K562 (cell line): ENCODE measurements at regions not wholly inside any gene's neighbourhood (a gene's known extent, or its start where the extent isn't known, plus 50 kb on each side); places are given as distances from the start of the nearest gene placed in this dataset.

Experiments
- ATAC-seq: fragments of 200-7000 bp; cut with Tn5 transposase; 3 replicates; pipeline ENCODE4 v1.9.1; 2020; ENCODE audit warnings: moderate library complexity
- BruUV-seq: library from RNA; stranded (reverse); fragments of 400-500 nt; replicated peaks from 2 replicates; lab custom pipeline; 2021; lab: Mats Ljungman, UMichigan
- CTCF ChIA-PET: fragments of 300-600 bp; formaldehyde crosslinking; extraction: SDS; loops from one replicate; lab custom pipeline; 2021; ENCODE audit warnings: low intra/inter-chr PET ratio; lab: Yijun Ruan, JAX
- POLR2A ChIA-PET: fragments of 300-600, 350-650 bp; sonication (Branson Sonifier 250); formaldehyde crosslinking; extraction: SDS; loops from one replicate; lab custom pipeline; 2021; ENCODE audit warnings: antibody characterized with exemption, inconsistent platforms; lab: Yijun Ruan, JAX
- DNase-seq, 4 experiments: peaks; one replicate each; pipeline versions ENCODE4 v3.0.0 to v3.0.0-alpha.2; 2011 to 2018; ENCODE audit warnings: low spot score in 3 of 4, mixed read lengths in 3 of 4; ENCODE audit errors: extremely low read depth in 1 of 4
- FAIRE-seq: peaks from 2 replicates; lab custom pipeline; 2011; peaks lifted over from hg19 to GRCh38; lab: Jason Lieb, UNC
- H2AFZ ChIP-seq: 2 replicates; pipeline ENCODE4 v1.6.0; 2011; ENCODE audit warnings: low read depth, low read length, control low read depth, inconsistent platforms
- H3K27ac ChIP-seq: fragments of 200-600 bp; 3 replicates; pipeline ENCODE4 v1.8.0; 2011; ENCODE audit warnings: low read depth, mild to moderate bottlenecking, control low read depth, inconsistent platforms, low read length, moderate library complexity, mixed read lengths; ENCODE audit errors: extremely low read depth
- H3K27me3 ChIP-seq, 2 experiments: fragments of 300-600 bp in 1 of 2; 2 replicates in 1 of 2; 3 replicates in 1 of 2; pipeline versions ENCODE4 v1.6.0 to v1.8.0; 2011; ENCODE audit warnings: inconsistent platforms in 2 of 2, low read length in 2 of 2, mild to moderate bottlenecking in 1 of 2, mixed read lengths in 1 of 2, moderate library complexity in 1 of 2; ENCODE audit not compliant: control insufficient read depth in 2 of 2, insufficient read depth in 2 of 2
- H3K36me3 ChIP-seq: fragments of 300-600 bp; 3 replicates; pipeline ENCODE4 v1.8.0; 2011; ENCODE audit warnings: mild to moderate bottlenecking, low read length, inconsistent platforms; ENCODE audit not compliant: control insufficient read depth, insufficient read depth
- H3K4me1 ChIP-seq, 2 experiments: fragments of 200-600 bp in 1 of 2; replicated peaks in 1 of 2; 2 replicates in 1 of 2; 3 replicates in 1 of 2; pipeline versions ENCODE4 v1.5.1 to v1.8.0; 2011; ENCODE audit warnings: inconsistent platforms in 2 of 2, low read length in 2 of 2, mild to moderate bottlenecking in 1 of 2, mixed read lengths in 1 of 2, moderate library complexity in 1 of 2; ENCODE audit not compliant: control insufficient read depth in 2 of 2, insufficient read depth in 2 of 2
- H3K4me2 ChIP-seq: 2 replicates; pipeline ENCODE4 v1.6.1; 2011; ENCODE audit warnings: low read length, control low read depth, inconsistent platforms, mixed read lengths; ENCODE audit not compliant: insufficient read depth
- H3K4me3 ChIP-seq: fragments of 200-600 bp; sonication (generic), shearing (Covaris generic); 2 replicates; pipeline ENCODE4 v1.5.1; 2016; ENCODE audit warnings: control low read depth, inconsistent platforms
- H3K79me2 ChIP-seq: fragments of 200-600 bp; 3 replicates; pipeline ENCODE4 v1.8.0; 2011; ENCODE audit warnings: low read length, inconsistent platforms; ENCODE audit not compliant: control insufficient read depth, insufficient read depth
- H3K9ac ChIP-seq, 2 experiments: 2 replicates each; pipeline versions ENCODE4 v1.6.0 to v1.6.1; 2011; ENCODE audit warnings: low read depth in 2 of 2, low read length in 2 of 2, control low read depth in 1 of 2, inconsistent platforms in 1 of 2, mild to moderate bottlenecking in 1 of 2, mixed read lengths in 1 of 2; ENCODE audit not compliant: insufficient read depth in 1 of 2
- H3K9me1 ChIP-seq: one replicate; pipeline ENCODE4 v1.6.0; 2011; ENCODE audit warnings: inconsistent platforms, mild to moderate bottlenecking, low read length, moderate library complexity; ENCODE audit not compliant: control insufficient read depth, insufficient read depth
- H3K9me3 ChIP-seq: replicated peaks from 2 replicates; pipeline ENCODE4 v1.5.1; 2011; ENCODE audit warnings: low read depth, low read length, inconsistent platforms; ENCODE audit not compliant: control insufficient read depth, insufficient read depth
- H4K20me1 ChIP-seq: replicated peaks from 2 replicates; pipeline ENCODE4 v1.6.1; 2011; ENCODE audit warnings: low read length, inconsistent platforms, mixed read lengths; ENCODE audit not compliant: control insufficient read depth, insufficient read depth
- EZH2 ChIP-seq: IDR thresholded peaks from 2 replicates; pipeline ENCODE4 v1.6.1; 2012; ENCODE audit warnings: low read depth, mild to moderate bottlenecking, inconsistent platforms, low read length, borderline replicate concordance
- KAT2B ChIP-seq: IDR thresholded peaks from one replicate; pipeline ENCODE4 v1.6.1; 2012; ENCODE audit warnings: low read depth, mild to moderate bottlenecking, control low read depth, inconsistent platforms, low read length, moderate library complexity
- MAFK ChIP-seq: IDR thresholded peaks from 2 replicates; pipeline ENCODE4 v1.6.1; 2011; ENCODE audit warnings: low read length, improper control_type of control experiment
- MEF2A ChIP-seq: IDR thresholded peaks from 2 replicates; pipeline ENCODE4 v1.6.1; 2011; ENCODE audit warnings: low read depth, mild to moderate bottlenecking, low read length, moderate library complexity; ENCODE audit not compliant: control insufficient read depth
- POLR2H ChIP-seq: IDR thresholded peaks from 2 replicates; pipeline ENCODE4 v1.6.1; 2016; ENCODE audit warnings: missing genetic modification characterization, low read depth, mild to moderate bottlenecking, control low read depth, missing compliant biosample characterization, moderate library complexity
- POLR3A ChIP-seq: IDR thresholded peaks from 2 replicates; pipeline ENCODE4 v1.6.1; 2011; ENCODE audit warnings: borderline replicate concordance, mild to moderate bottlenecking, moderate library complexity; ENCODE audit not compliant: insufficient read length, insufficient read depth; ENCODE audit errors: extremely low read depth
- SNRNP70 ChIP-seq: fragments of 200-400 bp; formaldehyde crosslinking; optimal IDR thresholded peaks from 2 replicates; pipeline ENCODE3; 2017; ENCODE audit warnings: low read depth, low read length
- TBL1XR1 ChIP-seq, 2 experiments: IDR thresholded peaks; 2 replicates each; pipeline ENCODE4 v1.6.1; 2012; ENCODE audit warnings: improper control_type of control experiment in 2 of 2, low read length in 2 of 2, mild to moderate bottlenecking in 1 of 2
- TBP ChIP-seq: optimal IDR thresholded peaks from 2 replicates; pipeline ENCODE3; 2011; ENCODE audit warnings: low read depth, low read length, improper control_type of control experiment
- TRIM24 ChIP-seq, 2 experiments: fragments of 450-650 bp; IDR thresholded peaks; 2 replicates each; pipeline ENCODE4 v1.6.1; 2016
- ZNF699 ChIP-seq: fragments of 250-450 bp; sonication (Bioruptor Pico); IDR thresholded peaks from 2 replicates; pipeline ENCODE4 v1.8.0; 2021; ENCODE audit warnings: mild to moderate bottlenecking, moderate library complexity; ENCODE audit not compliant: insufficient replicate concordance
- WGBS: fragments of 100-300 bp; shearing (Covaris generic); methylation state at CpG from one replicate; pipeline ENCODE4 v1.1.6; 2016; ENCODE audit warnings: low coverage, mixed read lengths; ENCODE audit not compliant: insufficient coverage; ENCODE audit errors: missing lambda C conversion rate; 5-methylcytosine and 5-hydroxymethylcytosine counted together
- in situ Hi-C: fragments of 300-500 bp; cut with MboI; formaldehyde crosslinking; loops from 4 replicates; pipeline ENCODE4 v1.15.0; 2018; ENCODE audit warnings: inconsistent platforms, mixed read lengths
- intact Hi-C: fragments of 100-400 bp; cut with micrococcal nuclease; formaldehyde crosslinking; loops from 2 replicates; pipeline ENCODE4 v1.14.2; 2022
- TF ChIP-seq, protein P1 (sequence below): IDR thresholded peaks from 2 replicates; pipeline ENCODE4 v1.6.1; 2016; ENCODE audit warnings: missing genetic modification characterization, missing compliant biosample characterization

DNA sequence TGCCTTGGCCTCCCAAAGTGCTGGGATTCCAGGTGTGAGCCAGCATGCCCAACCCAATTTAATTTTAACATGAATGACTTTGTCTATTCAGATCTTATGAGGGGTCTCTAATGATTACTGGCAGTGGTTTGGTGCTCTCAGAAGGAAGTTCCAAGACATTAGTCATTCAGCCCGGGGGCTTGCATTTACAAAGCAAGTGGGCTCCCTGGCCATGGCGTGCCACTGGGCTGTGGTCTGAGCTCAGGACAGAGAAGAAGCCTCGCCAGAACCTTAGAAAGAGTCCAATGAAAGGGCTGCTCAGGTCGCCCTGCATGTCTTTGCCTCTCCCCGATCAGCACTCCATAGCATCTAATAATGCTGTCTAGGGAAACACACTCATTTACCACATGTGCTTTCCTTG, 182.6 kb upstream of the CHAC2 start:
- POLR2A ChIA-PET = no interaction called here
- no peak overlapping the region for H3K4me2 ChIP-seq
- no peaks in the 10 kb centered on the region for H3K4me1 ChIP-seq
- H3K27ac ChIP-seq = no peak overlapping the region
- TF ChIP-seq TBP = no peak
- DNase-seq (no peak), ATAC-seq (no peak), FAIRE-seq (no peak)
- no peaks in the 10 kb centered on the region for H3K9me1 ChIP-seq
- CTCF ChIA-PET = no interaction called here
- in situ Hi-C loops = no loop called here
- intact Hi-C loops = no loop called here
- no peaks in the 10 kb centered on the region for H3K79me2 ChIP-seq
- H3K27me3 ChIP-seq = no peaks in the 10 kb centered on the region; a peak in 1 of 5 replicates
- WGBS = 5% methylated on average over 5 of the region's 5 CpGs
- H3K9me3 ChIP-seq = no peaks in the 10 kb centered on the region
- no peak overlapping the region for H3K4me3 ChIP-seq
- no peaks in the 10 kb centered on the region for H3K36me3 ChIP-seq
- no peak overlapping the region for H3K9ac ChIP-seq
- BruUV-seq = no TSS peak
- no peak overlapping the region for H2AFZ ChIP-seq
- H4K20me1 ChIP-seq = no peaks in the 10 kb centered on the region

DNA sequence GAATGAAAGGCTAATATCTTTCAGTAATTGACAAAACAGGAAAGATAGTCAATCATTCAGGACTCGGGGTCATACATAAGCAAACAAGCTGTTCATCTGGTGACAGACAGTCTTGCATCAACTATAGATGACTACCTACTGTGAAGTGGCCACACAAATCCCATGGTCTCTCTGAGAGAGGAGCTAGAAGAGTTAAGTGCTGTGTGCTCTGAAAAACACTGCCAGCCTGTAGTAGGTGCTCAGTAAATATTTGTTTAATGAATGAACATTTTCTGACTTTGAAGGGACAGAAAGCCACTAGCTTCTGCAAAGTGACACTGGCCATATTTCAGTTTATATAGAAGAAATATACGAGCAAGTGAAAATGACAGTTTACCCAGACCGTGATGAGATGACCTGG, 184.0 kb upstream of the CHAC2 start:
- H3K9me1 ChIP-seq = no peaks in the 10 kb centered on the region
- ChIA-PET POLR2A (interaction anchor here (0.6 kb wide), 1 partner anchor 1510 kb away, joined by 4 read pairs; no protein-coding TSS in a partner anchor), CTCF (no interaction called here)
- DNase-seq (no peak), ATAC-seq (no peak), FAIRE-seq (no peak)
- H3K36me3 ChIP-seq = no peaks in the 10 kb centered on the region
- no peaks in the 10 kb centered on the region for H3K9me3 ChIP-seq
- H2AFZ ChIP-seq = no peak overlapping the region
- H3K79me2 ChIP-seq = no peaks in the 10 kb centered on the region
- H3K4me1 ChIP-seq = no peaks in the 10 kb centered on the region
- no peaks in the 10 kb centered on the region for H4K20me1 ChIP-seq
- intact Hi-C loops = no loop called here
- no TSS peak for BruUV-seq
- TF ChIP-seq, protein P1, sequence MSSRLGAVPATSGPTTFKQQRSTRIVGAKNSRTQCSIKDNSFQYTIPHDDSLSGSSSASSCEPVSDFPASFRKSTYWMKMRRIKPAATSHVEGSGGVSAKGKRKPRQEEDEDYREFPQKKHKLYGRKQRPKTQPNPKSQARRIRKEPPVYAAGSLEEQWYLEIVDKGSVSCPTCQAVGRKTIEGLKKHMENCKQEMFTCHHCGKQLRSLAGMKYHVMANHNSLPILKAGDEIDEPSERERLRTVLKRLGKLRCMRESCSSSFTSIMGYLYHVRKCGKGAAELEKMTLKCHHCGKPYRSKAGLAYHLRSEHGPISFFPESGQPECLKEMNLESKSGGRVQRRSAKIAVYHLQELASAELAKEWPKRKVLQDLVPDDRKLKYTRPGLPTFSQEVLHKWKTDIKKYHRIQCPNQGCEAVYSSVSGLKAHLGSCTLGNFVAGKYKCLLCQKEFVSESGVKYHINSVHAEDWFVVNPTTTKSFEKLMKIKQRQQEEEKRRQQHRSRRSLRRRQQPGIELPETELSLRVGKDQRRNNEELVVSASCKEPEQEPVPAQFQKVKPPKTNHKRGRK (tag) = no peak
- no peak for TF ChIP-seq MAFK
- TF ChIP-seq POLR2H = no peak
- TF ChIP-seq ZNF699 (CRISPR knock-in tag) = no peak
- no peak for TF ChIP-seq SNRNP70
- TF ChIP-seq KAT2B = no peak
- TF ChIP-seq MEF2A = no peak
- no peak for TF ChIP-seq TRIM24 (IDR thresholded peaks at IDR 0.05)
- no peak for TF ChIP-seq EZH2
- TF ChIP-seq POLR3A = no peak
- no peak for TF ChIP-seq TBL1XR1 (IDR thresholded peaks at IDR 0.05; ENCODE audit: low read length in 2 of 2)
- no peak overlapping the region for H3K27ac ChIP-seq
- H3K27me3 ChIP-seq = no peaks in the 10 kb centered on the region; a peak in 1 of 5 replicates
- no peak overlapping the region for H3K4me3 ChIP-seq
- in situ Hi-C loops = no loop called here
- no peak overlapping the region for H3K9ac ChIP-seq
- WGBS = 2% methylated on average over 3 of the region's 3 CpGs
- no peak overlapping the region for H3K4me2 ChIP-seq
